ENCODE measurements at regions not wholly inside any gene's neighbourhood (a gene's known extent, or its start where the extent isn't known, plus 50 kb on each side); places are given as distances from the start of the nearest gene placed in this dataset.

- no peak for DNase-seq
These were observed 56.0 kb downstream of the BOD1L2 start for GRCh38 chr18:57202881-57203280.

DNA sequence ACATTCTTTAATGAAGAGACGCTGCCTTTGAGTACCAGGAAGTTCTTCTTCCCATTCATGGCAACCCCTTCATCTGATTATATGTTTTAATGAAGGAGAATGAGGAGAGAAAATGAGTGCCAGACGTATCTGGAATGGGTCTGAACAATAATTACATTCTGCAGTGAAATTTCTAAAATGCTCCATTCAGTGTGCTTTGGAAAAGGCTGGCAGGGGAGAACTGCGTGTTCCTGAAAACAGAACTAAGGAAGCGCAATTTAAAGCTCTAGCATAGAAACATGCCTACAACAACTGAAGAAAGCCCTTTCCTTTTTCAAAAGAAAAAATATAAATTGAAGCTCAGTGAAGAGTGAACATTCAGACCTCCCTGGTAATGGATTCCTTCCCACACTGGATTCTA, 58.8 kb downstream of the BOD1L2 start:
- no peak for DNase-seq

- no peak for DNase-seq
These were observed 60.4 kb downstream of the BOD1L2 start for GRCh38 chr18:57207124-57207916.

DNA sequence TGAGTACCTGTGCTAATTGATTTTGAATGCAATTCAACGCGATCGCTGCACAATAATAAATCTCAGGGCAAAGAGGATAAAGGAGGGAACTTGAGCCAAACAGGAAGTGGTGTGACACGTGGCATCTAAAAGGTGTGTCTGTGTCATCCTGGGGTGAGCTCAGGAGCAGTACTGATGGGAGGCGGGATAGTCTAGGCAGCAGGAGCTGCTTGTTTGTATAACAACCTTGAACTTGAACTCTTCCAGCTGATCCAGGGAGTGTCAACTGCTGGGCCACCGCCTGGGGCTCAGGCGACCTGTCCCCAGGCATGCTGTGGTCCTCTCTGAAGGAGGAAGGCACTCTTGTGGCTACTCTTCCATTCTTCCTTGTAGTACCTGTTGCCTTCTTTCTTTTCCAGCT, 61.2 kb downstream of the BOD1L2 start:
- no peak for DNase-seq

GRCh38 chr18:57209713-57210106, 62.8 kb downstream of the BOD1L2 start:
- DNase-seq, result no peak

DNA sequence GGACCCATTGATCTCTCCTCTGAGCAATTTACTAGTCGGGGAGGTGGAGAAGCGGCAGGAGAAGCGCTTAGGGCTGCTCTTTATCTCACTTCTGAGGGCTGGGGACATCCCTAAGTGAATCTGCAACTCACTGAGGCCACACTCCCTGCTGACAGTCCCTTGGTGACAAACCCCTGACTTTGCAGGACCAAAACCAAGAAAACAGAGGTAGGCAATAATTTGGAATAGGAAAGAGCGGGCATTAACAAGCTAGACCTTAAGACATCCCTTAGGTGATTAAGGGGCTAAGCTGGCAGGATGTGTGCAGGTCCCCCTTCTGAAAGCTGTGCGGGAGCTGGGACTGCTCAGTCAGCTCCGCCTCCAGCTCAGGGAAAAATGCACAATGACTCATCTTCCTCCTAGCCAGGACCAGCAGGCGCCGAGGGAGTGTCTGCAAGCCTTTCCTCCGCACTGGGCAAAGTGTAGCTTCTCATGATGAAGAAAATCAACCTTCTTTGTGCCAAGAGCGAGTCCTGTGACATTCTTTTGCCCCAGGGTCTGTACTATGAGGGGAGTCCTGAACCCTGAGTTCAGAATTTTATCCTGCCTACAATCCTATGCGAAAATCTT, 63.3 kb downstream of the BOD1L2 start:
- DNase-seq, result peak; percentile 36

- DNase-seq, result no peak
These were observed 64.0 kb downstream of the BOD1L2 start for GRCh38 chr18:57210716-57211411.

DNA sequence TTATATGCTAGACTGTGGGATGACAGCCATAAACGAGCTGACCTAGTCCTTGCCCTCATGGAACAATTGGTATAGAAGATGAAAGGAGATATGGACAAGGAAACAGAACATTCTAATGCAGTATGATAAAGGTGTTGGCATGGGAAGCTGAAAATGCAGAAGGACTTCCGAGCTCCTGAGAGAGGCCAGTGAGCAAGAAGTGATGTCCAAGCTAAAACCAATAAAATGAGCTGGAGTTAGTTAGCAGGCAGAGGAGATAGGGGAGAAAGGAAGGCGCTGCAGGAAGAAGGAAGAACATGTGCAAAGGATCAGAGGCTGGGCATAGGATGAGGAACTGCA, 64.5 kb downstream of the BOD1L2 start:
- DNase-seq, result no peak

- DNase-seq, result no peak
These were observed 64.9 kb downstream of the BOD1L2 start for GRCh38 chr18:57211776-57212175.

- DNase-seq, result no peak
These were observed 65.8 kb downstream of the BOD1L2 start for GRCh38 chr18:57212678-57213077.

DNA sequence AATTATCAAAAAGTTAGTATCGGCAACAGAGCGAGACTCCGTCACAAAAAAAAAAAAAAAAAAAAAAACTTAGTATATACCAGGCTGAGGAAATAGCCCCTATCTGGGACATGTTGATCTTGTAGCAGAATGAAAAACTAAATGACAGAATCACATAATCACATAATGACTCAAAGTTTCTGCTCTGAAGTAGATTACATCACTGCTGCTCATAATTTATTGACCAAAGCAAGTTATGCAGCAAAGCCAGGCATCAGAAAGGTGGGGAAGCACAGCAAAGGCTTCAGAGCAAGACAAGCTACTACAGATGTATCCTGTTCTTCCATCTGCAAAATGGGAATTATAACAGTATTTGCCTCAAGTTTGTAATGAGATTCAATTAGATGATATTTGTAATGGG, 68.1 kb downstream of the BOD1L2 start:
- DNase-seq, result no peak

GRCh38 chr18:57218281-57218680, 71.4 kb downstream of the BOD1L2 start:
- no peak for DNase-seq

DNA sequence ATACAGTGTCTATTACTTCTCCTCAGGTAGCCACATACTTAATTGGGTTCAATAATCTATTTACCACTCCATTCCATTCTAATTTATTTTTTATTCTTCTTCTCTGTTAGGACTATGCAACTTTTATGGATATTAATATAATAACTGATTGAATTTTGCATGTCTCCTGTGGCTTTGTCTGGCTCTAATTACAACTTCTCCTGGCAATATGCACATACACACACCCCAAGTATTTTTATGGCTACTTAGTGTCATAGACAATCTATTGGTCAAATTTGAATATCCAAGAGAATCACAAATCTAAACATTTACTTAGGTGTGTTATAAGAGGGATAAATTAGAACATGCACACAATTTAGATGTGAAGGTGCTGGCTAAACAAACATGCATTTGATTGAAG, 73.1 kb downstream of the BOD1L2 start:
- DNase-seq, result no peak

- DNase-seq, result peak; percentile 75
These were observed 73.6 kb downstream of the BOD1L2 start for GRCh38 chr18:57220480-57220879.

DNA sequence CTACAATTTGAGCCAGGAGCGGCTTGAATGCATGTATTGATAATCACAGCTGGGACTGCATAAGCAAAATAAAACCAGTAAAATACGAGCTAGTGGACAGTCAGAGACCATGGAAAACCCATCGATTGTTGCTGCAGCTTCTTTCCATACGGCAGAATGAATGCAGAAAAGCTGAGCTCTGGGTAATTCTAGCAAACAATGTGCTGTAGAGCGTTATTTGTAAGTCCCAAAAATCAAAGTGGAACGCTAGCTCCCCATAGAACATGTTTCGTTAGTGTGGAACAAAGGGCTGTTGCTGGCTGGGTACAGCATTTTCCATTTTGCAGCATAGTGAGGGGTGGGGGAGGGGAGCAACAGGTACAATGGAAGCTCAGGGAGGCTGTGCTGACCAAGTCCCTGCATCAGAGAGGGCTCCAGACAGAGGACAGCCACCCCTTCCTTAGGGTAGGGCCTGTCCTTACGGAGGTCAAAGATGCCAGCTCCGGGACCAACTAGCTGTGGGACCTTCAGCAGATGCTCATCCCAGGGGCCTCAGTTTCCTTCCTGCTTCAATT, 74.1 kb downstream of the BOD1L2 start:
- no peak for DNase-seq

DNA sequence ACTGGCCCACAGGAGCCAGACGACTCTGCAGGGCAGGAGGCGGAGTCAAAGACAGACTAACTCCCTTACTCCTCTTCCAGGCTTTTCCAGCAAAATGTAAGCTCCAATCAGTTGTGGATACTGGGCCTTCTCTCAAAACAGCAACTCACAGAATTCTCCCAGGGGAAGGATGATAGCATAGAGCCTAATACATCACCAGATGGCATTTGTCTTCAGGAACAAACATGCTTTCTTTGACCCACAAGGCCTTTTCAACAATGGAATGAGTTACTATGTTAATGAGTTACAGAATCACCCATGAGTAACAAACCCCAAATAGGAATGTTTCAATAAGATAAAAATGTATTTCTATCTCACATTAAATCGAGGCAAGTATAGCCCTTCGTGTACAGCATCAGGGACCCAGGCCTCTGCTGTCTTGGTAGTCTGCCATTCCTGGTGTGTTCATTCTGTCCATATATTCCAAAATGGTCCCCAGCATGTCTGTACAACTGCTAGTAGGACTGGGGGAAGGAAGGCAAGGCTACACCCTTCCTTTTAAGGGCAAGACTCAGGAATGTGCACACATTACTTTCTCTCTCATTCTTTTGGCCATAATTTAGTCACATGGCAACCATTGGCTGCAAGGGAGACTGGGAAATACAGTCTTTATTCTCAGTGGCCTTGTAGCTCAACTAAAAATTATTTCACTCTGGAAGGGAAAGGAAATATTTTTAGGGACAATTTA, 76.4 kb downstream of the BOD1L2 start:
- peak; percentile 25 for DNase-seq

GRCh38 chr18:57230861-57231585, 84.1 kb downstream of the BOD1L2 start:
- DNase-seq, result no peak

- no peak for DNase-seq
These were observed 85.0 kb downstream of the BOD1L2 start for GRCh38 chr18:57231864-57232263.

DNA sequence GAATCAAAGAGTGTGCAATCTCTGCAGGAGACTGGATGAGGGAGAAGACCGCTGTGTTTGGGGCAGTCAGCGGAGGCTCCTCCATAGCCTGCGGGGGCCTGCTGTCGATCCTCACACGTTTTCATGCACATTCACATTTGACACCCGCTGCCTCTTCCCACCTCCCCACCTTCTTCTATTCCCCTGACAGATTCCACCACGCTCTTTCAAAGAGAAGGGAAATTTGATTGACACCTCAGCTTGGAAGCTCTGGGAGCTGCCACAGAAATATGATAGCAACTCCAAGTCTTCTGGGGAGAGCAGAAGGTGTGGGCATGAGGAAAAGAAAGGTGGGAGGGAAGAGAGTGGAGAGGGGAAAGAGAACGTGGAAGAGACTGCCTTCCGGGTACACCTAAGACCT, 87.5 kb downstream of the BOD1L2 start:
- no peak for DNase-seq

- no peak for DNase-seq
These were observed 95.0 kb downstream of the BOD1L2 start for GRCh38 chr18:57241869-57242268.

DNA sequence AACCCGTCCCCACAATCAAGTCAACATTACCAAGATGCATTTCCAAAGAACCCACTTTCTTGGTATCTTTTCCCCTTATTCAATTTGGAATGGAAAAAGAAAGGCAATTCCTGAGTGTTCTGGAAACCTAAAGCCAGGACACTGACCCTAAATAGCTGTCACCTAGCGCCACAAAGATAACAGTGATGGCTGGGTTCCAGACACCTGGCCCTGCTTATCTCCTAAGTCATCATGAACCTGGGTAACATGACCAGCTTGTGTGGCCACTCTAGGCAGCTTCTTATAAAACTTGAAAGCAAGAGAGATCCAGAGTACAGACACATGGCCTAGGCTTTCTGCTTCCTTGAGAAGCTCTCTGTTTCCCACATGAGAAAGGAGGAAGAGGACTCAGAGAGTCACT, 95.4 kb downstream of the BOD1L2 start:
- no peak for DNase-seq

DNA sequence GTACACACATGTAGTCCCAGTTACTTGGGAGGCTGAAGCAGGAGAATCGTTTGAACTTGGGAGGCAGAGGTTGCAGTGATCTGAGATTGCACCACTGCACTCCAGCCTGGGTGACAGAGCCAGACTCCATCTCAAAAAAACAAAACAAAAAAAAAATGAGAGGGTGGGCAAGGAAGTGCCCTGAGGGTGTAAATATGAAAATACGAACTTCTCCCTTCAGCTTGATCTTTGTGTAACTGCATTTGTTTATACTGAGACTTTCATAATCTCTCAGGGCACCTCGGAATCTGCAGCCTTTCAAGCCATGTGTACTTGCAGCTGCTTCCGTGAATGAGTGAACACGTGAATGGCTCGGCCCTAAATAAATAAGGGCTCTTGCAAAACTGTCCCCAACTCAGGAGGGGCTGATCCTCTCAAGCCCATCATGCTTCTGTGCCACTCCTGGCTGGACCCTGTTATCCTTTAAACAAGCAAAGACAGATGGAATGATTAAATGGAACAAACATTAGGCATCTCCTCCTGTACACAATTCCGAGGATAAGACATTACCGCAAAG, 96.8 kb downstream of the BOD1L2 start:
- DNase-seq, result no peak

Measured in NCI-H82 (cell line).